Left colon (tissue), 2 donors: ENCODE measurements at regions not wholly inside any gene's neighbourhood (a gene's known extent, or its start where the extent isn't known, plus 50 kb on each side); places are given as distances from the start of the nearest gene placed in this dataset.

Source experiments
- ATAC-seq: fragments of 200-7000 bp; cut with Tn5 transposase; one replicate; pipeline ENCODE4 v1.9.1; 2020; ENCODE audit warnings: mild to moderate bottlenecking, moderate library complexity
- DNase-seq, 2 donors: peaks; one replicate each; pipeline ENCODE4 v3.0.0-alpha.2; 2020
- intact Hi-C, 2 donors: fragments of 100-400 bp; cut with DNase I in 1 of 2; cut with micrococcal nuclease in 1 of 2; formaldehyde crosslinking; loops; one replicate each; pipeline versions ENCODE4 v1.11.2 to v1.14.0; 2022; cut with DNase I, micrococcal nuclease
- donor health status: DM: no; HTN: no; CAD: no.
- donor health status: DM: yes; HTN: yes; CAD: no.

DNA sequence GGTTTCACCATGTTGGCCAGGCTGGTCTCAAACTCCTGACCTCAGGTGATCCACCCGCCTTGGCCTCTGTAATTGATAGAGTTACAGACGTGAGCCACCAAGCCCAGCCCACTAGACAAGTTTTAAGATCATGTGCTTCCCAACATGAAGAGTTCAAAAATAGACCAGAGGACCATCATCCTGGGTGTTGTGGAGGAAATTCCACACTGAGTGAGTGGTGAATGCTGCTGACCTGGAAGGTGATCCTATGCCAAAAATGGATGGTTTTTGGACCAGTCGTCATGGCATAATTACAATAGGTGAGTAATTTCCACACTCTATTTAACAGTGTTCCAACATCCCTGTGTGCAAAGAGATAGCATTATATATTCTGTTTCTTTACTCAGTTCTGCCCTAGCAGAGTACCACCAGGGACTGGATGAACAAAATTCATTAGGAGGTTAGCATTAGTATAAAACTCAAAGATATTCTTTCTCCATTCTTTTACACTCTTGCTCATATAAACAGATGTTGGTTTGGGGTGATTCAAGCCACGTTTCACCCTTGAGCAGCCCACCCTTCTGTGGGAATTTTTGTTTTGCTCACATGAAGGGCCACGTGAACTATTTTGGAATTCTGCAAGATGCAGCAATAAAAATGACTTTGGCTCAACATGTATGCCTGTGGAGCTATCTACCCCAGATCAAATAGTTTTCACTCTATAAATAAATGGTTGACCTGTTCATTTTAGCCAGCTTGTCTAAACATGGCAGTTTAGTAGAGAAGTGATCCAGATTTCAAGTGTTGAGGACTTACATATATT lies 206.2 kb upstream of the TCF21 start:
- DNase-seq = no peak
- intact Hi-C loops = no loop called here
- ATAC-seq = no peak

DNA sequence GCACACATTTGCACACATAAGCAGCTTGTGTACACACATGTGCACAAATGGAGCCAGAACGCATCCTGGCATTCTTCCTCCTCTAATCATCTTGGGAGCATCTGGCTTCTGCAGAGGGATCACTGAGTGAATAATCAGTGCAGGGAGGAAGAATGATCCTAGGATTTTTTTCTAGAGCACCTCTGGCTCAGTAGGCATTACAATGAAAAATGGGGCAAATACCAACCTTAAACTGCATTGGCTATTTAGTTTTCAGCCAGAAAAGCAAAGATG lies 205.7 kb upstream of the TCF21 start:
- ATAC-seq (no peak), DNase-seq (no peak)
- intact Hi-C loops = no loop called here

DNA sequence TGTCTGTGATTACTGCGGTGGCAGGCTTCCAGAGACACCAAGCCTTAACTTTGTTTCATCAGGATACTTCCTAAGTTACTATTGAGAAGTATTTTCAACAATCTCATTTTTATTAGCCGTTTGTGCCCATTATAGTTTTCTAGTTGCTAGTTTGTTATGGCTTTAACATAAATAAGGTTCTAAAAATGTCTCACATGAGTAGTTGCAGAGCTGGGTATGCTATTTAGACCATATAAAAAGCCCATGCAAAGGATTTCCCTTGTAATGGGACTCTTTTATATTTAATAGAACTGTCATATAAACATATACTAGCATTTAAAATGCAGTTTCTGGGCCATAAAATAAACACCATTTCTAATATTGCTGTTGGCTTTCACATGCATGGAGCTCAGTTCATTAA lies 205.3 kb upstream of the TCF21 start:
- ATAC-seq (no peak), DNase-seq (no peak)
- intact Hi-C loops = no loop called here

DNA sequence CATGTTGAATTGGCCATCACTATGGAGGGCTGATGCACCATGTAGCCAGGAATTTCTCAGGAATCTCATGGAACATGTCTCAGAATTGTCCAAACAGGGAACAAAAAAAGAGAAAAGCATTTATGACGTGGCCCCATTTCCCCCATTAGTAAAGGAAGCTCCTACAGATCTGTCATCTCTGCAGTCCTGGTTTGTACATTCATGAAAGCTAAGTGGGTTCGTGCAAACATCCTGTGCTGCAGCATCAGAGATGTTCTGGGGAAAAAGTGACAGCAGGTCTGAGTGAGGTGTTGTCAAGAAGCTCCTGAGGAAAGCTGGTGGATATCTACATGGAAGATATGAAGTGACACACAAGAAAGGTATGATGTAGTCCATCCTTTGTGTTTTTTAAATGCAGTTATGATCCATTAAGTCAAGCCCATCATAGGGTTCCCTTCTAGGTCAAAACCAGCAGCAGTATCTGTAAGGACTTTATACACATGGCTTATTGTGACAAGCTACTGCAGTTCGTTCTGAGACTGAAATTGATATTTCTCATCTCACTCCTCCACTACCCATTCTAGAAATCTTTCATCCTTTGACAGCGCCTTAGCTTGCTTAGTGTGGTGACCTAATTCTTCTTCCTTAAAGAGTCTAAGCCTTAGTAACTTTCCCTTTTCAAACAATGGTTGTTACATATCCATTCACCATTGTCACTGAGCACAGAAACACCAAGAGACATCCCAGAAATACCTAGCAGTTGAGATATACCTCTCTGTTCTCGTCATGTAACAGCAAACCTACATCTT lies 200.0 kb upstream of the TCF21 start:
- intact Hi-C loops = no loop called here
- DNase-seq (no peak), ATAC-seq (no peak)

DNA sequence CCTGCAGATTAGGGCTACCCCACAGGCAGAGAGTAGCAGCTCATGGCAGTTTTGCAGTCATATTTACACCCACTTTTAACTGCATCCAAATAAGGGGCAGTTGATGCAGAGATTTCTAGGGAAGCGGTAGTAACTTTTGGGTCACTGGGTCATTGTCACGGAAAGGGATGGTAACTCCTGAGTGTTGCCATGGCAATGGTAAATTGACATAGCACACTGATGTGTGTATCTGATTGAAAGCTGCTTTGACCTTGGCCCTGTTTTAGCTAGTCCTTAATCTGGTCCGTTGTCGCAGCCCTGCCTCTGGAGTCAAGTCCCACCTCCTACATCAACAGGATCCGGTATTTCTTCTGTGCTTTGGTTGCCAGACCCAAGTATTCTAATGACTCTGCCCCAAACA lies 199.1 kb upstream of the TCF21 start:
- DNase-seq (no peak), ATAC-seq (no peak)
- intact Hi-C loops = no loop called here

DNA sequence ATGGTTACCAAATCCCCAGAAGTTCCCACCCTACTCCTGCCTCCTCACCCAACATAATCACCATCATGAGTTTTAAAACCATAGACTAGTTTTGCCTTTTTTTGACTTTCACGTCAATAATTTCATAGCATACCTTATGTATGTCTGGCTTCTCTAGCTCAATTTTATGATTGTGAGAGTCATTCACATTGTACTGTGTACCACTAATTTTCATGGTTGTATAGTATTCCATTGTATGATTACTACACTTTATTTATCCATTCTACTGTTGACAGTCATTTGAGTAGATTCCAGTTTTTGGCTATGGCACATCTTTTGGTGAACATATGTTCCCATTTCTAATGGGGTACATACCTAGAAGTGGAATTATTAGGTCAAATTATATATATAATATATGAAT lies 195.3 kb upstream of the TCF21 start:
- ATAC-seq (no peak), DNase-seq (no peak)
- intact Hi-C loops = no loop called here

DNA sequence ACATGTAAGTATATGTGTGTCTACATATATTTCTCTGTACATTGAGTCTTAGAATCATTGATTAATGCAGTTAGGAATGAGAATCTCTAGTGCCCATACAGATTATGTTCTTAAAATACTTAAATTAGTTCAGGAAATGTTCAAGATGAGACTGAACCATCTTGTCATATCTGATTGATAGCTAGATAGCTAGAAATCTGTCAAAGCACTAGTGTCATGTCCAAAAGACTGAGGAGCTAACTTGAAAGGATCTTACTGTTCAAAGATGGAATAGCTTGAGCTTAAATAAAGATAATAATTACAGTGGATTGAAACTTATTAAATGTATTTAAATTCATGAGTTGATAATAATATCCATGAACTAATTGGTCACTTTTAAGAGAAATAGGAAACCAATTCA lies 191.7 kb upstream of the TCF21 start:
- no peak for DNase-seq
- intact Hi-C loops = no loop called here
- no peak for ATAC-seq

DNA sequence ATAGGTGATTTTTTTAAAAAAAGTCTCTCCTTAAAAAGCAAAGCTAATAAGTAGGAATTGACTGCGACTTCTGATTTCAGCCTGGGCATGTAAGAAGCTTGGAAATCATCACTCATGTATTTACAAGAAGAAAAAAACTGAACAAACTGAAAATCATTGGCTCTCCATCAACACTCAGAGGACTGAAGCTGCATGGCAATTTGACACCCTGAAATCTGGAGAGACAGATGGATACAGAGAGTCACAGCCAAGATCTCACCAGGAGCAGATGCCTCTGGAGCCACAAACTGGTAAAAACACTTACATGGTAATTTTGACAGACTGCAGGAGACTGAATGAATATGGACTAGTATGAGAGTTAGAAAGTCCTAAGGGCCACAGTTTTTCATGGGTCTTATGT lies 191.2 kb upstream of the TCF21 start:
- no peak for DNase-seq
- no peak for ATAC-seq
- intact Hi-C loops = no loop called here

DNA sequence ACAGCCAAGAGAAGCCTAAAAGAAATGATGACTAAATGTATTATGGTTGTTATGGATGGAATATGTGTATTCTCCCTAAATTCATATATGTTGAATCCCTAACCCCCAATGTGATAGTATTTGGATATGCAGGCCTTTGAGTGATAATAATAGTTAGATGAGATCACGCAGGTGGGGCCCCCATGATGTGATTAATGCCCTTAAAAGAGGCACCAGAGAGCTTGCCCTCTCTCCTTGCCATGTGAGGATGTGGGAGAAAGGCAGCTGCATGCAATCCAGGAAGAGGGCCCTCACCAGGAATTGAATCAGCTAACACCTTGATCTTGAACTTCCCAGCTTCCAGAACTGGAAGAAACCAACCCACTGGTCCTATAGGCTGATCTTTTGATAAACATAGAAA lies 190.6 kb upstream of the TCF21 start:
- intact Hi-C loops = no loop called here
- no peak for ATAC-seq
- no peak for DNase-seq

DNA sequence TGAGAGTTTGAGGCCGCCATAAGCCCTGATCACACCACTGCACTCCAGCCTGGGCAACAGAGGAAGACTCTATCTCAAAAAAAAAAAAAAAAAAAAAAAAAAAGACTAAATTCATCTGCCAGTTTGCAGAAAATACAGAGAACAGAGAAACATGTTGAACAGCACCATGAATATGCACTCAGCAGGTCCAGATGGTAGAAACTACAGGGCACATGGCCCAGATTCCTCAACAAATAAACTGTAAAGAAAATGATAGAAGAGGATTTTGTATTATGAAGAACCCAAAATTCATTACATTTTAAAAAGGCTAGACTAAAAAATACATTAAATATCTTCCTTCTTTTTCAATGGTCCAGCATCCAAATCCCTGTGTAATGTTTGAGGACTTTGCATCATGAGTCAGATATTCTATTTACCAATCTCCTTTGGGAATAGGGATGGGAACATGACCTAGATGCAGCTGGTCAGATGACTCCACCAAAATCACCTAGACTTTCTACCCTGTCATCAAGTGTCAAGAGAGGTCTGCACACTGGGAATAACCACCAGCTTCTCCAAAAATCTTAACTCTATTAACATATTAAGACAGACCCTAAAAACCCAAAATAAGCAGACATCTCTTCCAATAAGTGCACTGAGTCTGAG lies 189.1 kb upstream of the TCF21 start:
- ATAC-seq (no peak), DNase-seq (no peak)
- intact Hi-C loops = no loop called here

DNA sequence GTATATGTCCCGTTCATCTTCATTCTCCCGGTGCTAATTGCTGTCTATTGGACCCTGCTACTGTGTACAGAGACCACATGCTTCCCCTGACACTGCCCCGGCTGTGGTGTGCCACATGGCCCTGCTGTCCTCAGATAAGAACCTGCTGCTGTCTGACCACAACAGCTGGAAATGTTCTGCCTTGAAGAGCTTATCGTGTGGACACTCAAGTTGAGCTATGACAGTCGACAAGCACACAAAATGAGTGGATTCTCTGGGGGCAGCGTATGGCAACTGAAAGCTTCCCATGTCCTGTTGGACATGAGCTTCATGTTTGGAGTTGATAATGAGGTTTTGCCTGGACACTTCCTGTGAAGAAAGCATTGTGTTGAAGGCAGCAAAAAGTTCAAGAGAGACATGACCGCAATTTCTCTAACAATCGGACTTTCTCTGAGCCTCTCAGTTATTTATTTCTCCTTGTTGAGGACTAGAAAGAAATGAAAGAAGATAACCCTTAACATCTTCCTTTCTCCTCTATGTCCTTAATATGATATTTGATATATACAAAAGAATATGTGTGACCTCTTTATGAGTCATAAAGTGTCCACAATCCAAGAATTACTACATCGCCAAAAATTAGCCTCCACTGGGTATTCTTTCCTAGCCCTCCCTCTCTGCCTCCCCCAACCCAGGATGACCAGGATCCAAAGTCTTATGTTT lies 187.1 kb upstream of the TCF21 start:
- DNase-seq = peak in 1 of 2 donors; percentile 9
- intact Hi-C loops = no loop called here
- no peak for ATAC-seq

DNA sequence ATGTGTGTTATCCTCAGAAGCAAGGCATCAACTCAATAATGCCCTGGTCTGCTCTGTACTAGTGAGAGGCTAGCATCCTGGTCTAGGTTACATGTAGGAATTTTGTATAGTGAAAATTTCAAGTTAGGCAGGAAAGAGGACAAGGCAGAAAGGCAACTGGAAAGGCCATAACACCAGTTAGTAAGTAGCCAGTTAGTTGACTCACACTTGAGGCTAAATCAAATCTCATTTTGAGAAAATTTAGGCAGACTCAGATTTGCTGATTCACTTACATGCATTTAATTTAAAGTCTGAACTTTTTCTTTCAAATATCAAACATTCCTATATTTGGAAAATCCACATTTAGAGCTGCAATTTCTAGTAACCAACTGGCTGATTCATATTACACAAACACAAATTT lies 184.5 kb upstream of the TCF21 start:
- intact Hi-C loops = no loop called here
- ATAC-seq (no peak), DNase-seq (no peak)

DNA sequence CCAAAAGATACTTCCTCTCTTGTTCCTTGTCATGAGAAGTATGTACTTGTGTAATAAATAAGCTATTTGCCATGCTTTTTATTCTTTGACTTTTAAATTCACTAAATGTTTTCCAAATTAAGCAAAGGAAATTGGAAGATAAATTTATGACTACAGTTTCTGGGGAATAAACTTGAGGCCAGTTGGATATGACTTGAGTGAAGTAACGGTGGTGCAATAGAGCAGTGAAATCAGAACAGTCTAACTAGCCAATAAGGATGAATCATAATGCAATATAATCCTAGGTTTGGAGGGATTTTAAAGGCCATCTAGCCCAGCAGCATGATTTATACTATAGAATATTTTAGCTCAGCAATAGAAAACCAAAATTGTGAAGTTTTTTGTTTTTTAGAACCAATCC lies 183.8 kb upstream of the TCF21 start:
- intact Hi-C loops = no loop called here
- no peak for DNase-seq
- ATAC-seq = no peak

DNA sequence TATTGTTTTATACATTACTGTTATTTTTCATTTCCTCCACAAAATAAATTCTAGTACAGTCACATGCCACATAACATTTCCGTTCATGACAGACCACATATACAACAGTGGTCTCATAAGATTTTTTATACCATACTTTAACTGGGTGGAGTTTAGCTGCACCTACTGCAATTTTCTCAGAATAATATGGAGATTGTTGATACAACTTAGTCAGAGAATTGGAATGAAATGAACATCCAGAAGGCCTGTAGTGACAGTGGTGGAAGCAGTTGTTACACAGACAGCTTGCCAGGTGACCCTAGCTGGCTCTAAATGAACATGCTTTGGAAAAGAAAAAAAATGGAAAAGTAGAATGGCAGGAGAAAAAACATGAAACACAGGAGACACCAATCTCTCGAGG lies 183.2 kb upstream of the TCF21 start:
- DNase-seq (no peak), ATAC-seq (no peak)
- intact Hi-C loops = no loop called here

DNA sequence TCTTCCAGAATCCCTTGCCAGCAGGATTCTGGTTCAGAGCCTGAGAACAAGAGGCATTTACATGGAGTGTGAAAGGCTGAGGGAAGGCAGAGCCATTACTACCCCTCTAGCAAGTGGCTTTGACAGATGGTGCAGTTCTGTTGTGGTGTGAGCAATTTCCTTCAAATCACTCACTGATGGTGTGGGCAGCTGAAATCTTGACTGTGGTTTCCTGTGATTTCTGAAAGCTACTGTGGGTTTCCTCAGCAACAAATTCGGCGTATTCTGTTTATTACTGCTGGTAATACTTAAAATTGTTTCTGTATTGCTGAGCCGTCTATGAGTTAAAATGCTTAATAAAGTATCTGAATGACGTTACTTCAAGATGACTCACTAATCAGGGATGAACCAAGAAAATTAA lies 181.5 kb upstream of the TCF21 start:
- no peak for ATAC-seq
- intact Hi-C loops = no loop called here
- DNase-seq = no peak

DNA sequence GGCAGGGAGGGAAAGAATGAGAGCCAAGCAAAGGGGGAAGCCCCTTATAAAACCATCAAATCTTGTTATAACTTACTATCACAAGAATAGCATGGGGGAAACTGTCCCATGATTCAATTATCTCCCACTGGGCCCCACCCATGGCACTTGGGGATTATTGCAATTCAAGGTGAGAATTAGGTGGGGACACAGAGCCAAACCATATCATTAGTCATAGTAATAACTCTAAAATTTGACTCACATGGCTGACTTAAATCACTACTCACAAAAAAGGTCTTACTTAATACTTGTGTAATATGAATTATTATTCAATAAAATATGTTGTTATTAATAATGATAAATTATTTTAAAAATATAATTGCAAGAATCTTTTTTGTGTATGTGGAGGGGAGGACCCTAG lies 178.1 kb upstream of the TCF21 start:
- intact Hi-C loops = no loop called here
- ATAC-seq (no peak), DNase-seq (no peak)

DNA sequence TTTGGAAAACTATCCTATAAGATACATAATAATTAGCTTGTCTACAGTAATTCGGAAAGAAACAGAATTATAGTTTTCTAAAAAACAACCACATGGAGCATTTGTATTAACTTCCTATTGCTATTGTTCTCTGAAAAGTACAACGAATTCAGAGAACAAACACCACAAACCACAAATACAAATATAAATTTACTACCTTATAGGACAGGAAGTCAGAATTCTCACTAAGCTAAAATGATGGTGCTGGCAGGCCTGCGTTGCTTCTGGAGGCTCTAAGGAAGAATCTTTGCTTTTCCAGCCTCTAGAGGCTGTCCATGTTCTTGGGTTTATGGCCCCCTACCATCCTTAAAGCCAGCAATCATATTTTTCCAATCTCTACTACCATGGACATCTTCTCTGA lies 173.6 kb upstream of the TCF21 start:
- intact Hi-C loops = no loop called here
- no peak for ATAC-seq
- no peak for DNase-seq

DNA sequence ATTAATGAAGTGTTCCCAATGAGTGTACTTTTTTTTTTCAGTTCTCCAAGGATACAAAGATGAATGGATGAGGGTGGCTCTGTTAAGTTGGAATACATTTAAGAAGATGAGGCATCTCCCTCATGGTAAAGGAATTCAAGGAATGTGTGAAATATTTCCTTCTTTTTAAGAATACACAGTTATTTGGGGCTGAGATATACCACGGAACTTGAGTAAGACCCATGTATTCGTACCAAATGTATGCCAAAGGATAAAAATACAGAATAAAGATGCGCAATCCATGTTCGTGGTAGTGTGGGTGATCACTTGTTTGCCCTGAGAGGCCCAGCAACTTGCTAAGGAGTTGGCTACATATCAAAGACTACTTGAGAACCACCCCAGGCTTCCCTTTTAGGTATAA lies 164.2 kb upstream of the TCF21 start:
- intact Hi-C loops = no loop called here
- ATAC-seq (no peak), DNase-seq (no peak)

DNA sequence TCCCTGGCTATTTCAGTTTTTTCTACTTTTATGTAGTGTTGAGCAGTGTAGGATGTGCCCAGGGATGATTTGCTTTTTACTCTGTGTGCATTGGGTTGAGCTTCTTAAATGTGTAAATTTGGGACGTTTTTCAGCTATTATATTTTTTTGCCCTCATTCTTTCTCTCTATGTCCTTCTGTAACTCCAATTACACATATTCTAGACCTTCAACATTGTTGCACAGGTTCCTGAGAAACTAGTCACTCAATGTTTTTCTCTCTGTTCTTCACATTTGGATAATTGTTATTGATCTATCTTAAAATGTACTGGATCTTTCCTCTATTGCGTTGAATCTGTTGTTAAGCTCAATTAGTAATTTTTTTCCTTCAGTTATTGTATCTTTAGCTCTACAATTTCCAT lies 162.7 kb upstream of the TCF21 start:
- ATAC-seq (no peak), DNase-seq (no peak)
- intact Hi-C loops = no loop called here

DNA sequence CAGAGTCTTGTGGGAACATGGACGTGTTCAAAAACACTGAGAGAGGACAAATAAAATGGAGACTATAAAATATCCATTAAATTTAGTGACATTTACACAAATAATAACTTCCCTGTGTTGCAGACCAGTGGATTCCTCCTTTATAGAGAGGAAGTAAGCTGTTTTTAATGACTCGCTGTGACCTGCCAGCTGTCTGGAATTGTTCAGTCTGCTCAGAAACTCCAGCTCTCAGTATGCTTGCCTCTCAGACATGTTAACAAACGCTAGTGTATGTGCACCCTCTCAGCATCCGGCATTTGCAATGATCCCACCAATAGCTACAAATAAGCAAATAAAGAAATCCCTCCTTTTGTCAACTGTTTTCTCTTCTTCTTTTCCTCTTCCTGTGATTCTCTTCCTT lies 158.0 kb upstream of the TCF21 start:
- intact Hi-C loops = no loop called here
- no peak for DNase-seq
- no peak for ATAC-seq
